ENCODE measurements at regions not wholly inside any gene's neighbourhood (a gene's known extent, or its start where the extent isn't known, plus 50 kb on each side); places are given as distances from the start of the nearest gene placed in this dataset.

DNA sequence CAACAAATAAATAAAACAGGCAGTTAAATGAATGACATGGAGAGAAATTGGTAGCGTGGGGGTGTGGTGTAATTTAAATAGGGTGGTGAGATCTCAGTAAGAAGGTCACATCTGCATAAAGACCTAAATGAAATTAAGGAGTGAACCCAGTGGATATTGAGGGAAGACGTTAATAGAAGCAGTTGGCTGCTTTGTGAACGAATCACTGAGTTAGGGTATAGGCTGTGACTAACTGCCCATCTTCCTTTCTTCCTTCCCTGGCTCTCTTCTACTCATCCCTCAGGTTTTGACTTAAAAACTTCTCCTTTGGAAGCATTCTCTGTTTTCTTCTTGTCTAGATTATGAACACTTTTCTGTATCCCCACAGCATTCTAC lies 64.7 kb downstream of the BTG1 start:
- TF ChIP-seq, protein P1, sequence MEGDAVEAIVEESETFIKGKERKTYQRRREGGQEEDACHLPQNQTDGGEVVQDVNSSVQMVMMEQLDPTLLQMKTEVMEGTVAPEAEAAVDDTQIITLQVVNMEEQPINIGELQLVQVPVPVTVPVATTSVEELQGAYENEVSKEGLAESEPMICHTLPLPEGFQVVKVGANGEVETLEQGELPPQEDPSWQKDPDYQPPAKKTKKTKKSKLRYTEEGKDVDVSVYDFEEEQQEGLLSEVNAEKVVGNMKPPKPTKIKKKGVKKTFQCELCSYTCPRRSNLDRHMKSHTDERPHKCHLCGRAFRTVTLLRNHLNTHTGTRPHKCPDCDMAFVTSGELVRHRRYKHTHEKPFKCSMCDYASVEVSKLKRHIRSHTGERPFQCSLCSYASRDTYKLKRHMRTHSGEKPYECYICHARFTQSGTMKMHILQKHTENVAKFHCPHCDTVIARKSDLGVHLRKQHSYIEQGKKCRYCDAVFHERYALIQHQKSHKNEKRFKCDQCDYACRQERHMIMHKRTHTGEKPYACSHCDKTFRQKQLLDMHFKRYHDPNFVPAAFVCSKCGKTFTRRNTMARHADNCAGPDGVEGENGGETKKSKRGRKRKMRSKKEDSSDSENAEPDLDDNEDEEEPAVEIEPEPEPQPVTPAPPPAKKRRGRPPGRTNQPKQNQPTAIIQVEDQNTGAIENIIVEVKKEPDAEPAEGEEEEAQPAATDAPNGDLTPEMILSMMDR (conservative IDR thresholded peaks at IDR 0.05) = no peak
- TF ChIP-seq ZFX (IDR thresholded peaks at IDR 0.05) = no peak
